Adrenal gland (tissue), 5 donors: ENCODE measurements at regions not wholly inside any gene's neighbourhood (a gene's known extent, or its start where the extent isn't known, plus 50 kb on each side); places are given as distances from the start of the nearest gene placed in this dataset.
A peak's percentile ranks its signal among the peaks of the same experiment; 100 is the strongest.

ENCODE experiments used
- POLR2A ChIP-seq, 2 donors: fragments of 450-650 bp; IDR thresholded peaks; one replicate each; pipeline ENCODE4 v1.6.1; 2017; ENCODE audit warnings: antibody characterized with exemption in 2 of 2, mild to moderate bottlenecking in 2 of 2, moderate library complexity in 1 of 2
- TF ChIP-seq, protein P1 (sequence below), 6 experiments: fragments of 450-650 bp in 4 of 6; fragments of 200-600 bp in 2 of 6; sonication (generic) in 1 of 6; IDR thresholded peaks; 1 replicate in 5 of 6; 2 replicates in 1 of 6; pipeline versions ENCODE4 v1.5.1 to v1.8.0; 2016 to 2021; ENCODE audit warnings: antibody characterized with exemption in 6 of 6, mild to moderate bottlenecking in 2 of 6, moderate library complexity in 1 of 6
- donor health status: DM: no; HTN: no; CAD: no.

DNA sequence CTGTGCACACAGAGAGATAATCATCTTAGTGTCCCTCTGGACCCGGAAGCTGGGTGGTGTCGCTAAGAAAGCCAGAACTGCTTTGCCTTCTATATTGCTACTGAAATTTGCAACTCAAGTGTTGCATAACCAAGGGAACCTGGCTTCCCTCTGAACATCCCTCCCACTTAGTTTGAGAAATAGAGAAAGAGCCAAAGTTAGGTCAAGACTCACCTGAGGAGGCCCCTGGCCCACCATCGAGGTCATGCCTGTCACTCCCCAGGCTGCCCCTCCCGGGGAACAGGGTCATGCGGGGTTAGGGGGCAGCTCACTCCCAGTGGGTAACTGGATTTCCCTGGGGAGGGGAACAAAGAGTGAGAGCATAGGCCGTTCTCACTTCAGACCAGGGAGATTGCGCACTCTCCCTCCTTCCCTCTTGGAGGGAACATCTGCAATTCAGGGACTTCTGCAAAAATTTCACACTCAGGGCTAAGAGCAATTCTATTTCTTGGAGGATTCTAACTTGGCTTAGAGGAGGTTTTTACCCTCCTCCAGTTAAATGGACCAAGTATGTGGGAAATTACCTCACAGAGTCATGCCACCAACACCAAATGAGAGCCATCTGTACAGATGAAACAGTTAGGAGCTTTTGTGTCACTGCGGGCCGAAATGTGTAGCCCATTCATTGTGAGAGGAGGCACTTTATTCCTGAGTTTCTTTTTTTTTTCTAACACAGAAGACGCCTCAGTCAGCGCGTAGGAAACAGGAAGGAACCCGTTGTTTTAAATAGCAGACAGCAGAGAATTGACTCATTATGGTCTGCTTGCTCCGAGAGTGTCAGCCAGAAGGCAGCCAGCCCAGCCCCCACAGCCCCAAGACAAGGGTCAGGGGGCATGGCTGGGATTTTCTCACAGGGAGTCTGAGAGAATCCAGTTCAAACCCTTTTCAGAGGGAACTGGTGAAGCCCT is 221.3 kb downstream of the ARHGAP12 start:
- TF ChIP-seq, protein P1, sequence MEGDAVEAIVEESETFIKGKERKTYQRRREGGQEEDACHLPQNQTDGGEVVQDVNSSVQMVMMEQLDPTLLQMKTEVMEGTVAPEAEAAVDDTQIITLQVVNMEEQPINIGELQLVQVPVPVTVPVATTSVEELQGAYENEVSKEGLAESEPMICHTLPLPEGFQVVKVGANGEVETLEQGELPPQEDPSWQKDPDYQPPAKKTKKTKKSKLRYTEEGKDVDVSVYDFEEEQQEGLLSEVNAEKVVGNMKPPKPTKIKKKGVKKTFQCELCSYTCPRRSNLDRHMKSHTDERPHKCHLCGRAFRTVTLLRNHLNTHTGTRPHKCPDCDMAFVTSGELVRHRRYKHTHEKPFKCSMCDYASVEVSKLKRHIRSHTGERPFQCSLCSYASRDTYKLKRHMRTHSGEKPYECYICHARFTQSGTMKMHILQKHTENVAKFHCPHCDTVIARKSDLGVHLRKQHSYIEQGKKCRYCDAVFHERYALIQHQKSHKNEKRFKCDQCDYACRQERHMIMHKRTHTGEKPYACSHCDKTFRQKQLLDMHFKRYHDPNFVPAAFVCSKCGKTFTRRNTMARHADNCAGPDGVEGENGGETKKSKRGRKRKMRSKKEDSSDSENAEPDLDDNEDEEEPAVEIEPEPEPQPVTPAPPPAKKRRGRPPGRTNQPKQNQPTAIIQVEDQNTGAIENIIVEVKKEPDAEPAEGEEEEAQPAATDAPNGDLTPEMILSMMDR (IDR thresholded peaks at IDR 0.05), result no peak
- peak in 1 of 2 donors; percentile 2 for TF ChIP-seq POLR2A (IDR thresholded peaks at IDR 0.05)
